ENCODE measurements at regions not wholly inside any gene's neighbourhood (a gene's known extent, or its start where the extent isn't known, plus 50 kb on each side); places are given as distances from the start of the nearest gene placed in this dataset.

GRCh38 chr10:22086730-22087401 is 83.3 kb upstream of the DNAJC1 start:
- TF ChIP-seq POLR2A (IDR thresholded peaks at IDR 0.05): no peak
- TF ChIP-seq, protein P1, sequence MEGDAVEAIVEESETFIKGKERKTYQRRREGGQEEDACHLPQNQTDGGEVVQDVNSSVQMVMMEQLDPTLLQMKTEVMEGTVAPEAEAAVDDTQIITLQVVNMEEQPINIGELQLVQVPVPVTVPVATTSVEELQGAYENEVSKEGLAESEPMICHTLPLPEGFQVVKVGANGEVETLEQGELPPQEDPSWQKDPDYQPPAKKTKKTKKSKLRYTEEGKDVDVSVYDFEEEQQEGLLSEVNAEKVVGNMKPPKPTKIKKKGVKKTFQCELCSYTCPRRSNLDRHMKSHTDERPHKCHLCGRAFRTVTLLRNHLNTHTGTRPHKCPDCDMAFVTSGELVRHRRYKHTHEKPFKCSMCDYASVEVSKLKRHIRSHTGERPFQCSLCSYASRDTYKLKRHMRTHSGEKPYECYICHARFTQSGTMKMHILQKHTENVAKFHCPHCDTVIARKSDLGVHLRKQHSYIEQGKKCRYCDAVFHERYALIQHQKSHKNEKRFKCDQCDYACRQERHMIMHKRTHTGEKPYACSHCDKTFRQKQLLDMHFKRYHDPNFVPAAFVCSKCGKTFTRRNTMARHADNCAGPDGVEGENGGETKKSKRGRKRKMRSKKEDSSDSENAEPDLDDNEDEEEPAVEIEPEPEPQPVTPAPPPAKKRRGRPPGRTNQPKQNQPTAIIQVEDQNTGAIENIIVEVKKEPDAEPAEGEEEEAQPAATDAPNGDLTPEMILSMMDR (IDR thresholded peaks at IDR 0.05): no peak
- TF ChIP-seq EP300 (IDR thresholded peaks at IDR 0.05): peak in 1 of 4 donors; percentile 14
- TF ChIP-seq POLR2AphosphoS5 (IDR thresholded peaks at IDR 0.05): peak in 2 of 4 donors; percentile 75 to 78
